Heart right ventricle (tissue), 16 donors: ENCODE measurements at regions not wholly inside any gene's neighbourhood (a gene's known extent, or its start where the extent isn't known, plus 50 kb on each side); places are given as distances from the start of the nearest gene placed in this dataset.

Experiments used
- ATAC-seq, 8 donors: fragments of 200-7000 bp; cut with Tn5 transposase; one replicate each; pipeline ENCODE4 v1.9.1; 2020; ENCODE audit warnings: mild to moderate bottlenecking in 8 of 8, moderate library complexity in 8 of 8, moderate number of reproducible peaks in 1 of 8
- DNase-seq, 2 donors: peaks; one replicate each; pipeline ENCODE4 v3.0.0-alpha.2; 2020
- H3K27ac ChIP-seq, 10 donors: fragments of 200-600 bp; sonication (generic) in 2 of 10; one replicate each; pipeline versions ENCODE4 v1.5.0 to v1.8.0; 2020 to 2022; ENCODE audit warnings: mild to moderate bottlenecking in 3 of 10
- H3K27me3 ChIP-seq, 7 donors: fragments of 200-600 bp; one replicate each; pipeline ENCODE4 v1.8.0; 2021 to 2022; ENCODE audit warnings: mild to moderate bottlenecking in 2 of 7
- H3K36me3 ChIP-seq, 9 donors: fragments of 200-600 bp; sonication (generic) in 1 of 9; one replicate each; pipeline versions ENCODE4 v1.5.0 to v1.8.0; 2020 to 2022; ENCODE audit warnings: mild to moderate bottlenecking in 2 of 9
- H3K4me1 ChIP-seq, 9 donors: fragments of 200-600 bp; sonication (generic) in 1 of 9; one replicate each; pipeline versions ENCODE4 v1.5.0 to v1.8.0; 2020 to 2022; ENCODE audit warnings: mild to moderate bottlenecking in 4 of 9
- H3K4me3 ChIP-seq, 10 donors: fragments of 200-600 bp; sonication (generic) in 2 of 10; one replicate each; pipeline versions ENCODE4 v1.5.0 to v1.8.0; 2020 to 2022; ENCODE audit warnings: mild to moderate bottlenecking in 7 of 10, moderate library complexity in 2 of 10
- H3K9me3 ChIP-seq, 11 donors: fragments of 200-600 bp in 10 of 11; sonication (generic) in 2 of 11; one replicate each; pipeline versions ENCODE4 v1.5.0 to v1.8.0; 2013 to 2022; ENCODE audit warnings: mild to moderate bottlenecking in 2 of 11, control low read depth in 1 of 11, moderate library complexity in 1 of 11
- CTCF ChIP-seq, 9 donors: fragments of 200-600 bp; sonication (generic) in 2 of 9; IDR thresholded peaks; one replicate each; pipeline versions ENCODE4 v1.5.0 to v1.8.0; 2021 to 2022; ENCODE audit warnings: antibody characterized with exemption in 9 of 9, mild to moderate bottlenecking in 5 of 9, moderate library complexity in 1 of 9
- whole genome bisulfite sequencing, 2 donors: extraction: QIAGEN DNeasy Blood & Tissue Kit; methylation state at CpG; one replicate each; pipeline ENCODE4 v1.1.7; 2013; ENCODE audit warnings: inconsistent platforms in 1 of 2; 5-methylcytosine and 5-hydroxymethylcytosine counted together
- intact Hi-C, 10 donors: fragments of 100-400 bp; cut with DNase I; formaldehyde crosslinking; loops; one replicate each; pipeline versions ENCODE4 v1.11.1 to v1.14.2; 2022
- donor health status: Arrhythmogenic right ventricular cardiomyopathy.
- donor health status: ischemic (EF 13 %, LVEDD 7.1; RV severe dilation, severe dysfunction).
- donor health status: healthy with polysubstance abuse.
- donor health status: DM: no; HTN: yes; CAD: no.
- donor health status: DM: no; HTN: no; CAD: no.
- donor health status: ischemic (EF 25% LVEDD 6.9; RV normal size, moderate dysfunction).
- donor health status: ischemic (EF 25% LVEDD 5.7; RV mildly dilated, moderate dysfunction).
- donor health status: healthy.
- donor health status: DM: yes; HTN: yes; CAD: no.
- donor health status: Ischemic cardiomyopathy.
- donor health status: ischemic (EF 35%, LVEDD 5.7; RV mildly dilated, moderate dysfunction).
- donor health status: nonischemic (EF 11% LVEDD 7.7; RV severe dilation, severe dysfunction).
- donor health status: DM: yes; HTN: yes; CAD: no.
- donor health status: PGD.
- donor health status: ischemic (EF 29% LVEDD 5.4; RV normal size, mild dysfunction).
- donor health status: nonischemic (EF 23%, LVEDD 6.1; RV moderate dilation, normal function).

- intact Hi-C loops = loop anchor here in 4 of 10 donors (10.0 kb wide), 3 partner anchors 1367 to 1517 kb away; partner anchors contain the start of genes DNAH3 (in 2 of the 4) and LDAF1 (in 2 of the 4)
- H3K4me1 ChIP-seq = peaks cover 0 to 33% (median 6%) of the 10 kb centered on the region in 9 donors
- H3K36me3 ChIP-seq = no peaks in the 10 kb centered on the region
- no peaks in the 10 kb centered on the region for H3K9me3 ChIP-seq
- H3K27me3 ChIP-seq = peaks cover 0 to 15% (median 7%) of the 10 kb centered on the region in 7 donors
- TF ChIP-seq CTCF (IDR thresholded peaks at IDR 0.05) = no peak
- H3K4me3 ChIP-seq = no peak overlapping the region
- DNase-seq (no peak), ATAC-seq (no peak)
- no peak overlapping the region for H3K27ac ChIP-seq
- 67 to 76% methylated on average over 4 of the region's 4 CpGs for WGBS, 2 donors
These were observed 142.5 kb upstream of the HS3ST2 start for GRCh38 chr16:22671301-22672076.

GRCh38 chr16:22672830-22673210 lies 141.1 kb upstream of the HS3ST2 start:
- Histone ChIP-seq H3K36me3 (no peaks in the 10 kb centered on the region), H3K4me3 (no peak overlapping the region), H3K27ac (no peak overlapping the region), H3K9me3 (no peaks in the 10 kb centered on the region), H3K4me1 (peaks cover 0 to 33% (median 6%) of the 10 kb centered on the region in 9 donors), H3K27me3 (peaks cover 0 to 20% (median 7%) of the 10 kb centered on the region in 7 donors)
- 63 to 68% methylated on average over 3 of the region's 3 CpGs for WGBS, 2 donors
- no peak for DNase-seq
- ATAC-seq = no peak
- intact Hi-C loops = loop anchor here in 4 of 10 donors (10.0 kb wide), 3 partner anchors 1368 to 1518 kb away; partner anchors contain the start of genes DNAH3 (in 2 of the 4) and LDAF1 (in 2 of the 4)
- no peak for TF ChIP-seq CTCF (IDR thresholded peaks at IDR 0.05)

- 70 to 84% methylated on average over 2 of the region's 2 CpGs for WGBS, 2 donors
- H3K27ac ChIP-seq = no peak overlapping the region
These were observed 140.5 kb upstream of the HS3ST2 start for GRCh38 chr16:22673421-22673831.

More at GRCh38 chr16:22673421-22673831, 140.5 kb upstream of the HS3ST2 start:
- Histone ChIP-seq H3K27me3 (peaks cover 0 to 19% (median 8%) of the 10 kb centered on the region in 7 donors), H3K9me3 (peaks cover 0 to 4% (median 0%) of the 10 kb centered on the region in 11 donors), H3K4me1 (peaks cover 0 to 33% (median 6%) of the 10 kb centered on the region in 9 donors), H3K4me3 (no peak overlapping the region), H3K36me3 (no peaks in the 10 kb centered on the region)
- ATAC-seq = peak; percentile 53 to 87 (median 75)
- intact Hi-C loops = loop anchor here in 4 of 10 donors (10.0 kb wide), 3 partner anchors 1369 to 1519 kb away; partner anchors contain the start of genes DNAH3 (in 2 of the 4) and LDAF1 (in 2 of the 4)
- DNase-seq = no peak
- no peak for TF ChIP-seq CTCF (IDR thresholded peaks at IDR 0.05)
